ENCODE measurements at regions not wholly inside any gene's neighbourhood (a gene's known extent, or its start where the extent isn't known, plus 50 kb on each side); places are given as distances from the start of the nearest gene placed in this dataset.

DNA sequence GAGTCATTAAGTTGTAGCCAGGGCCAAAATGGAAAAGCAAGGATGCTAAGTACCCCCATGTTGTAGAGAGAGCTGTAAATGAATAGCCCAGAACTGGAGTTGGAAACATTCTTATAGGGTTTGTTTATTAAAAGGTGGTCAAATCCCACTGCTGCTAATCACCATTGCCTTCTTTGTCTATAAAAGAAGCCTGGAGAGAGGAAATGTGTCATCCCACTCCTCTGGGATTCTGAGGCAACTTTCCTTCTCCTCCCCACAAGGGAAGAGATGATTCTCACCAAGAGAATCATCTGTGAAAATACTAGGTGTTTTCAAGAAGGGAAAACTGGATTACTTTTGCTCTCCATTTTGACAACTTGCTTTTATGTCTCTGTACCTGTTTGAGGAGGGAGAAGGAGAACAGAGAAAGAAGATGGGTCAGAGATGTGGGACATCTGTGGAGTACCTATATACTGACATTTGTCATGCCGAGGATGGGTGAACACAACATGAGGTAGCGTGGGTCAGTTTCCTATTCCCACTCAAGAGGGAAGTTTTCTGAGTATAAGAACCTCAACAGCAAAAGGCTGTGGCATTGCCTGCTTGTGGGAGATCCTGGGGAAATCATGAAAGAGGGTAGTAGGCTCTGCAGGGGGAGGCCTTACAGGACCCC, 262.2 kb downstream of the KIF20B start:
- WGBS, 2 donors, result 83 to 85% methylated on average over 2 of the region's 2 CpGs
- intact Hi-C loops (cut with DNase I), result no loop called here

GRCh38 chr10:89966211-89966610, 264.8 kb downstream of the KIF20B start:
- DNase-seq, result no peak
- Histone ChIP-seq H3K9me3 (no peaks in the 10 kb centered on the region), H3K36me3 (no peaks in the 10 kb centered on the region), H3K4me1 (no peaks in the 10 kb centered on the region), H3K27ac (no peak overlapping the region), H3K4me3 (no peak overlapping the region), H3K27me3 (no peaks in the 10 kb centered on the region)
- intact Hi-C loops (cut with DNase I), result no loop called here
- TF ChIP-seq POLR2A (IDR thresholded peaks at IDR 0.05) (no peak), CTCF (IDR thresholded peaks at IDR 0.05) (no peak)
- WGBS, 2 donors, result 80 to 100% methylated on average over 1 of the region's 1 CpG

More for the DNA sequence above, 262.2 kb downstream of the KIF20B start:
- H3K4me3 ChIP-seq, result no peak overlapping the region
- TF ChIP-seq POLR2A (IDR thresholded peaks at IDR 0.05) (no peak), CTCF (IDR thresholded peaks at IDR 0.05) (no peak)
- H3K27me3 ChIP-seq, result no peaks in the 10 kb centered on the region
- H3K27ac ChIP-seq, result no peak overlapping the region
- H3K36me3 ChIP-seq, result no peaks in the 10 kb centered on the region
- no peak for DNase-seq
- no peaks in the 10 kb centered on the region for H3K4me1 ChIP-seq
- no peaks in the 10 kb centered on the region for H3K9me3 ChIP-seq

- WGBS, 2 donors, result 48 to 50% methylated on average over 2 of the region's 2 CpGs
- TF ChIP-seq CTCF (IDR thresholded peaks at IDR 0.05), result no peak
- TF ChIP-seq POLR2A (IDR thresholded peaks at IDR 0.05), result no peak
- Histone ChIP-seq H3K27me3 (no peaks in the 10 kb centered on the region), H3K9me3 (no peaks in the 10 kb centered on the region), H3K27ac (no peak overlapping the region), H3K36me3 (no peaks in the 10 kb centered on the region), H3K4me3 (no peak overlapping the region), H3K4me1 (no peaks in the 10 kb centered on the region)
- intact Hi-C loops (cut with DNase I), result no loop called here
- no peak for DNase-seq
Measured at GRCh38 chr10:89973326-89973725, 271.9 kb downstream of the KIF20B start.

DNA sequence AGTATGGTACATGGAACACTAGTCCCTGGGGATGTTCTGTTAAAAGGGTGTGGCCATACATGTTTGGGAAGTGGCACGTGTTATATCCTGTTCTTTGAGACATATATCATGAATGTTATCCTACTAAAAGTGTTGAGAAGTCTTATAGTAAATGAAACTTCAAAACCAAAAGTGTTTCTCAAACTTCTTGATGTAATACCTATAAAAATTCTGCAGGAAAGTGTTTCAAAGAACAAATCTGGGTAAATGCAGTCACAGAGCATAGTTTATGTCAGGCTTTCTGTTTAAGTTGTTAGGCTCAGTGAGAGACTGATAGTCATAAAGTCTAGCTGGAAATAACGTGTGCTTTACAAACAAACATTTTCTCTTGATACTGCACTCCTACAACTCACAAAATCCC, 273.7 kb downstream of the KIF20B start:
- no peaks in the 10 kb centered on the region for H3K4me1 ChIP-seq
- WGBS, 2 donors, result 28% methylated on average over 2 of the region's 2 CpGs
- no peak for TF ChIP-seq POLR2A (IDR thresholded peaks at IDR 0.05)
- no peak for TF ChIP-seq CTCF (IDR thresholded peaks at IDR 0.05)
- H3K27me3 ChIP-seq, result no peaks in the 10 kb centered on the region
- H3K27ac ChIP-seq, result no peak overlapping the region
- intact Hi-C loops (cut with DNase I), result no loop called here
- no peak overlapping the region for H3K4me3 ChIP-seq
- no peaks in the 10 kb centered on the region for H3K9me3 ChIP-seq
- no peaks in the 10 kb centered on the region for H3K36me3 ChIP-seq
- DNase-seq, result no peak

DNA sequence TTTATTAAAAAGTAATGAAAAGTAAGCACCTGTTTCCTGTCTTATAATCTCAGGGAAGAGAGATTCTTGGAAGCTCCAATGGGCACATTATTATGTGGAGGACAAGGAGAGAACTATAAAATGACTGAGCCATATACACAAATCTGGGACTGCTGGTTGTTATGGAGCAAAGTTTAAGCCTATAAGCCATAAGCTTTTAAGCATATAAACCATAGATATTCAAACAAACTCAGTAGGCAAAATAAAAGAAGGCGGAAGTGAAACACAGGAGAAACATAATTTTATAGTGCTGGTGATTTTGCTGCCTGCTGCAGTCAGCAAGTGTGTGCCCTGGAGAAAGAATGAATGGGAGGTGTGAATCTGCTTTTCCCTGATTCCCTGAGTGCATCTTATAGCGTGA, 274.4 kb downstream of the KIF20B start:
- Histone ChIP-seq H3K27me3 (no peaks in the 10 kb centered on the region), H3K4me1 (no peaks in the 10 kb centered on the region), H3K9me3 (no peaks in the 10 kb centered on the region), H3K36me3 (no peaks in the 10 kb centered on the region), H3K27ac (no peak overlapping the region), H3K4me3 (no peak overlapping the region)
- intact Hi-C loops (cut with DNase I), result no loop called here
- TF ChIP-seq POLR2A (IDR thresholded peaks at IDR 0.05) (no peak), CTCF (IDR thresholded peaks at IDR 0.05) (no peak)
- WGBS, 2 donors, result 55 to 58% methylated on average over 2 of the region's 2 CpGs
- DNase-seq, result no peak
